ENCODE measurements at regions not wholly inside any gene's neighbourhood (a gene's known extent, or its start where the extent isn't known, plus 50 kb on each side); places are given as distances from the start of the nearest gene placed in this dataset.
A peak's percentile ranks its signal among the peaks of the same experiment; 100 is the strongest.

GRCh38 chr14:71725922-71726579, 206.2 kb upstream of the RGS6 start:
- no peak for DNase-seq (ENCODE audit: low read depth in 1 of 2, low spot score in 1 of 2)

DNA sequence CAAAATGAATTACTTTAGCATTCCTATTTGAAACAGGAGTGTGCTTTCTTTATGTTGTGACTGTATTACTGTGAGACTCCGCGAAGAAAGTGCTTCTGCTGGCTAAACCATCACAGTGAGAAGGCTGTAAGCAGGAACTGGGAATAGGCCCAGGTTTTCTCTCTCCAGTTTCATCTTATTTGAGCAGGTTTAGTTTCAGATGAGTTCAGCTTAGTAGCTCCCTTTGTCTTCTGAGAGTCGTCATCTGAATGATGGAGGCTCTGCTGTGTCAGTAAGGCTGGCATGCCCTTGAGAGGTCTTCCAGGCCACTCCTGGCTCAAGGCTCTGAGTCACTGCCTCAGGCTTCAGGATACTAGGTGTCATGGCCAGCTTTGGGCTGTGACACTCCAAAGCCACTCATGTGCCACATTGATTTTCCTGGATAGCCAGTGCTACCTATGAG, 205.6 kb upstream of the RGS6 start:
- no peak for DNase-seq (ENCODE audit: low read depth in 1 of 2, low spot score in 1 of 2)

DNA sequence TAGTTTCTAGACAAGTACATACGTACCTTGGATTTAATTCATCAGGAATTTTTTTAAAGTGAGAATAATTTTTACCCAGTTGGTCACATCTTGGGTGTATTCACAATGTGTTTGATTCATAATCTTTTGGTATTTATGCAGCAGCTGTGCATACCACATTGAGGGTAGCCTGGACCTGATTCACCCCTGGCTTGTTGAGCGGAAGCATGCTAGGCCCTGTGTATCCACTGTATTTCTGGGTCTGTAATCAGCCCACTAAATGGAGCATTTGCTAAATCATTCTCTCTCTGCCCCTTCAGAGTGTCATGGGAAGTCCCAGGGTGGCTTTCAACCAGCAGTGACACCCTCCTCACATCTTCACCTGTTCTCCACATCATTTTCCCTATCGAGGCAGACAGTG, 203.8 kb upstream of the RGS6 start:
- no peak for DNase-seq (ENCODE audit: low read depth in 1 of 2, low spot score in 1 of 2)

GRCh38 chr14:71729596-71729995, 202.6 kb upstream of the RGS6 start:
- DNase-seq (ENCODE audit: low read depth in 1 of 2, low spot score in 1 of 2): no peak

DNA sequence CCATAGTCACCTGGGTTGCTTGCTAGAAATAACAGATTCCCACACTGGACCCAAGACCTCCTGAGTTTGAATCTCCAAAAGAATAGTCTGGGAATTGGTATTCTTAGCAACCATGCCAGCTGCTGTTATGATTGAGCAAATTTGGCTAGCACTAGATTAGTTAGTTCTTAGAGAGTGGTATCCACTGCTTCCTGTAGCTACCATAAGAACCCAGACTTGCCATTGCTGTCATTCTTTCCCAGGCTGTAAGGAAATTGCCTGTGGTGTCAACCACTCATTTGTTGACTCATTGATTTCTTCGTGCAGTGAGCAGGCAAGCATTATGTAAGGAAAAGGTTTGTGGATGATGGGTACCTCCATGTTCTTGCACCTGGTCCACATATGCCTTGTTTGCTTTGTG, 201.8 kb upstream of the RGS6 start:
- DNase-seq (ENCODE audit: low read depth in 1 of 2, low spot score in 1 of 2): no peak

DNA sequence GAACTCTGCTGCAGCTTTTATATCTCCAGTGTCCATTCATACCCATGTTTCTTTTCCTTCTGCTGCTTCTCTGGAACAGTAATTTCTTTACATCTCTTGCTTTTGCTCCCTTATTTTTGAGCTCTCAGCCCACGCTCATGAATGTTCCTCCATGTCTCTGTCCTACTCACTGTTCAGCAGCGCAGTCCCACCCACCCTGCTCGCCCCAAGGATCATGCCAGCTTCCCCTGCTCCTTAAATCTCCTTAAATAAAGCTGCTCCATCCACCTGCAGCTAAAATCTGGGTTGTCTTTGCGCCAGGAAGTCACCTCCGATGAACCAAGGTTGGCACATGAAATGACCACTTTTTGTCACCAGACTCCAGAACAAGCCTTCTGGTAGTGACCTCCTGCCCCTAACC, 201.1 kb upstream of the RGS6 start:
- no peak for DNase-seq (ENCODE audit: low read depth in 1 of 2, low spot score in 1 of 2)

- DNase-seq (ENCODE audit: low read depth in 1 of 2, low spot score in 1 of 2): no peak
Measured at GRCh38 chr14:71733210-71733883, 198.9 kb upstream of the RGS6 start.

- no peak for DNase-seq (ENCODE audit: low read depth in 1 of 2, low spot score in 1 of 2)
Measured at GRCh38 chr14:71734076-71734475, 198.2 kb upstream of the RGS6 start.

DNA sequence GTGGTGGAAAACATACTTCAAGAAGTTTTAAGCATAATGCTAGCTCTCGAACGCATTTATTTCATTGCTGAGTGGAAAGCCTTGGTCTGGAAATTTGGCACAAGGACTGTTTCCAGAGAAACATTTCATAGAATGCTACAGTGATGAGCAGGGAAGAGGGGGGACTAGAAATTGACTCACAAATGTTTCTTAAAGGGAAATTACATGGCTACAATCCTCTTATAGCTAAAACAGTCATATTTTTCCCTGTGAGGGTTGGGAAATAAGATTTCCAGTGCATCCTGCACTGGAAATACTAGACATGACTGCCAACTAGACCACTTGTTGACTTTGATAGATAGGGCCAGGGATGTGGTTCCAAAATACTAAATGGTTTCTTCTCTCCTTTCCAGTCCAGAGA, 197.3 kb upstream of the RGS6 start:
- no peak for DNase-seq (ENCODE audit: low read depth in 1 of 2, low spot score in 1 of 2)

- no peak for DNase-seq (ENCODE audit: low read depth in 1 of 2, low spot score in 1 of 2)
Measured at GRCh38 chr14:71737760-71738159, 194.5 kb upstream of the RGS6 start.

GRCh38 chr14:71739273-71739990, 192.8 kb upstream of the RGS6 start:
- no peak for DNase-seq (ENCODE audit: low read depth in 1 of 2, low spot score in 1 of 2)

- DNase-seq (ENCODE audit: low read depth in 1 of 2, low spot score in 1 of 2): no peak
Measured at GRCh38 chr14:71741241-71741640, 191.0 kb upstream of the RGS6 start.

DNA sequence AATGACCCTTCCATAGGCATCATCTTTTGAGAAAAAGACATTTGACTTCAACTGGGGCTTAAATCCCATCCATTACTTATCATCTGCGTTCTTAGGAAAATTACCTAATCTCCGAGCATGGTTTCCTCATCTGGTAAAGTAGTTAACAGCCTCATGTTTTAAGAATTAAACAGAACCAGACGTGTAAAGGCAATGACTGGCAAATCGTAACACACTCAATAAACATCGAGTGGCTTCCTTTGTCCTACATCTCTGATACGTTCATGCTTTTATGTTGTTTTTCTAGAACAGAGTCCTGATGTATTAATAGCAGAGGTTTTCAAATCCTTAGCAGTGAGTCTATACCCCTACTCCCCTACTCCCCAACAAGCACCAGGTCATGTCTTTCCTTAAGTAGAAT, 189.7 kb upstream of the RGS6 start:
- no peak for DNase-seq (ENCODE audit: low read depth in 1 of 2, low spot score in 1 of 2)

- no peak for DNase-seq (ENCODE audit: low read depth in 1 of 2, low spot score in 1 of 2)
Measured at GRCh38 chr14:71745072-71745471, 187.2 kb upstream of the RGS6 start.

- DNase-seq (ENCODE audit: low read depth in 1 of 2, low spot score in 1 of 2): no peak
Measured at GRCh38 chr14:71748196-71748595, 184.0 kb upstream of the RGS6 start.

- no peak for DNase-seq (ENCODE audit: low read depth in 1 of 2, low spot score in 1 of 2)
Measured at GRCh38 chr14:71749613-71750238, 182.5 kb upstream of the RGS6 start.

GRCh38 chr14:71751264-71751663, 181.0 kb upstream of the RGS6 start:
- DNase-seq (ENCODE audit: low read depth in 1 of 2, low spot score in 1 of 2): no peak

- DNase-seq (ENCODE audit: low read depth in 1 of 2, low spot score in 1 of 2): no peak
Measured at GRCh38 chr14:71752111-71752738, 180.0 kb upstream of the RGS6 start.

DNA sequence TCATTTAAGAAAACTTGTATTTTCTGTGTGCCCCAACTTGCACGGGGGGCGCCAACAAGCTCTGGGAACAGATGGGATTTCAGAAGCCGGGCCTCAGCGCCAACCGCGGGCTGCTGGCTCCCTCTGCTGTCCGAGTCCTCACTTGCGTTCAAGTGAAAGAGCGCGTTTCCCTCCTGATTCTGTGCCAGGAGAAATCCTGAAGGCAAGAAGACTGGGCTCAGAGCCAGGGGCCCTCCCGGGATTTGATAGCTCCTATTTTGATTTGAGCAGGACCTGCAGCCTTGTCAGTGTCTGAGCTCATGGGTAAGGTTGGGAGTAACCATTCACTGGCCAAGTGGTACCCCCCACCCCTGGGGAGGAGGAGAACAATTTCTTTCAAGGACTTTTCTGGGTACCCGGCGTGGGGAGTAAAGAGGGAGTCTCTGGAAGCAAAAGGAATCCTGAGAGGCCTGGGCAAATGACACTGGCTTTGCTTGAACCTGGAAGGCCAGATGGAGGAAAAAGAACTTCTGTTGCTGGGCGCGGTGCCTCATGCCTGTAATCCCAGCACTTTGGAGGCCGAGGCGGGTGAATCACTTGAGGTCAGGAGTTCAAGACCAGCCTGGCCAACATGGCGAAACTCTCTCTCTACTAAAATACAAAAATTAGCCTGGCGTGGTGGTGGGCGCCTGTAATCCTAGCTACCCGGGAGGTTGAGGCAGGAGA, 179.0 kb upstream of the RGS6 start:
- DNase-seq (ENCODE audit: low read depth in 1 of 2, low spot score in 1 of 2): peak; percentile 29 to 57

DNA sequence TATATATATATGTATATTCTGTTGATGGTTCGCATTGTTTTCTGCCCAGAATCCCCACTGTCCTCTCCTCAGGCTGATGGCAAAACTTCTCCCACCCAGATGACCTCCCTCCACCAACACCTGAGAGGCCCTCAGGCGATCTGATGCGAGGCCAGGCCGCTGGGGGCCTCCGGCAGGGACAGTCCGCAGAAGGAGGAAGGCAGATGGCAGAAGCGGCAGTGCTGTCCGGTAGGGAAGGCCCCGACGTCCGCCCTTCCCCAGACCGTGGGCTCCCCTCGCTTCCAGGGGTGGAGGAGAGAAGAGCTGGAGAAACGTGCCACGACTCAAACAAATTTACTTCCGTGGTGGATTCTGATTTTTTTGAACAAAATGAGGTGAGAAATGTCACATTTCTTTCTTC, 178.3 kb upstream of the RGS6 start:
- no peak for DNase-seq (ENCODE audit: low read depth in 1 of 2, low spot score in 1 of 2)

Measured in stimulated activated CD4-positive, alpha-beta T cell treated with anti-CD3 and anti-CD28 coated beads, Interleukin-15, amount 100 ng/mL, for 1 hour (primary cell).